ENCODE measurements at regions not wholly inside any gene's neighbourhood (a gene's known extent, or its start where the extent isn't known, plus 50 kb on each side); places are given as distances from the start of the nearest gene placed in this dataset.
"Not testable (repeated sequence)": the region's sequence is repeated elsewhere in the genome, so short reads cannot be mapped to it uniquely, and the experiment has no call there.

DNA sequence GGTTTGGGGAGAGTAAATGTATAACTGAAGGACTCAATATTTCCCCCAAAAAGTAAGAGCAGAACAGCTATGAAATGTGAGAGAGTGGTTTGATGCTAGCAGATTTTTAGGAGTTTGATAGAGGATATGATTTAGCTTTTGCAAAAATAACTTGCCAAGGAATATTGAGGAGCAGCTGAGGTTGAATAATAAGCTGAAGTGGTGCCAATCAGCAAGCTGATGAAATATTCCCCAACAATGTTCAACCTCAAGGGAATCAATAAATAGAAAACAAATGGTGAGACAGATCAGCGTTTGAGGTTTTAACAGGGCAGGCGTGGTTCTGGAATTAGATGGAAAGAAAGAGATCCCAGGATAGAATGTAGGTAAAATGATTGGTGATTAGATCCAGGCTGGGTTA lies 413.4 kb upstream of the ADAMTS5 start:
- DNase-seq = no peak

GRCh38 chr21:27379354-27379753 lies 412.5 kb upstream of the ADAMTS5 start:
- DNase-seq = no peak

GRCh38 chr21:27372381-27372780 lies 405.5 kb upstream of the ADAMTS5 start:
- DNase-seq = no peak

GRCh38 chr21:27371975-27372331 lies 405.1 kb upstream of the ADAMTS5 start:
- DNase-seq = no peak

DNA sequence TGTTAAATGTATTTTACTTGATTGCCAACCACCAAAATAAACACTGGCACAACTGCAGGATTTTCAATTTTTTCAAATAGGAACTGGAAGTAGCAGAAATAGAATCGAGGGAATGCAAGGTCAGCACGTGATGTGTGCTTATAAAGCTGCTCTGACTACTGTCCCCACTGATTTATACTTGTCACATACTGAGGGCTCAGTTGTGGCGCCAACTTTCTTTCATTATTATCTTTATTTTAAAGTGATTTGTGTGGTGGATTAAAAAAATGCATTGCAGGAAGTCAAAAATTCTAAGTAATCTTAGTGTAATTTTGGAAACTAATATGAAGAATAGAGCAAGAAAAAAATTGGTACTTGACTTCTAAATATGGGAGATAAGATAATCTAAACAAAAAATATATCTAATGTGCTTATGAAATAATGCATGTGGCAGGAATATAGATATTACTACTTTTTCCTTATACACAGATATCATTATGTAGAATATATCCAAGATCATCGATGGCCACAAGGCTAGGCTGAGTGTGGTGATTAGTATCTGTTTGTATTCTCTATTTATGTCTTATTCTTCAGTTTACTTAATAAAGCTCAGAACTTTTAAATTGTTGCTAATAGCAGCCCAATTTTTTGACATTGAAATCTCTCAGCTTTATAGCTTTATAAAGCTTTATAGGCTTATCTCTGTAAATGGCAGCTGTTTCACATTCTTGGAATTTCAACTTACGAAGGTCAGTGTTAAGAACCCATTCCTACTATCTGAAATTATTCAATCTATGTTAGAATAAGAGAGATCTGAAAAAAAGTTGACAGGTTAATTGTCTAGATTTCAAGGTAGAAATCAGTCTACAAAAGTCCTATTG lies 404.5 kb upstream of the ADAMTS5 start:
- DNase-seq = no peak

- DNase-seq = no peak
Observed at GRCh38 chr21:27369978-27370571, 403.2 kb upstream of the ADAMTS5 start.

- no peak for DNase-seq
Observed at GRCh38 chr21:27369234-27369633, 402.3 kb upstream of the ADAMTS5 start.

- DNase-seq = no peak
Observed at GRCh38 chr21:27366646-27367235, 399.9 kb upstream of the ADAMTS5 start.

GRCh38 chr21:27366036-27366435 lies 399.1 kb upstream of the ADAMTS5 start:
- no peak for DNase-seq

DNA sequence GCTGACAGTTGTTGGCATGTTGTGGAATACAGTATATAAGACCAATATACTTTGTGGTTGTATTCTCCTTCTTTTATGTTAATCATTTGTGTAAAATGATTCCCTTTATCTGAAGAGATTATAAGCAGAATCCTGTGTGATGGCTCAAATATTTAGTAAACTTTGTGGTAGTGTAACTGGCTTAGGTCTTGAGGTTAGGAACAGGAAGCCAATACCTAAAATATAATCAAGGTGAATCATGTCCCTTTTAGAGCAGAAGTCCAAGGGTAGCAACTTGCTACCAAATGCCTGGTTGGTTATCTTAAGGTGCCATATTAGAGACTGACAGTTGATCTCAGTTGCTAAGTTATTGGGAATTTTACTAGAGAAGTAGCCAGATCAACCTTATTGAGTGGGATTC lies 398.5 kb upstream of the ADAMTS5 start:
- no peak for DNase-seq

GRCh38 chr21:27363719-27364477 lies 397.0 kb upstream of the ADAMTS5 start:
- DNase-seq = no peak

- DNase-seq = no peak
Observed at GRCh38 chr21:27362249-27362648, 395.4 kb upstream of the ADAMTS5 start.

DNA sequence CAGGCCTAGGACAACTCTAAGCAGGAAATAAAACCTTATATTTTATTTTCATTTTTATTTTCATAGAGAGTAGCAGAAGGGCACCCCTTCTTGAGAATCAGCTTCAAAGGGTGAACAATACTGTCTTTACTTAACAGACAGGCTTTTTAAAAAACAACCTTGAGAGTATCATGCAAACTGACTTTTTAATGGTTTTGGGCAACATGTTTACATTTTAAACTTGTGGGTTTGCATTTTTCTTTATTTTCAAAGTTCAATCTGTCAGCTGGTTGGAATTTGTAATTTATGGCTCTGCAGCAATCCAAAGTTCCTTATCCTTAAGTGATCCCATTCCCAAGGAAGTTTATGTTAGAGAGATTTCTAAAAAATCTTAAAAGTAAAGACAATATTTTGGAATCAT lies 392.3 kb upstream of the ADAMTS5 start:
- DNase-seq = no peak

GRCh38 chr21:27352885-27353284 lies 386.0 kb upstream of the ADAMTS5 start:
- no peak for DNase-seq

GRCh38 chr21:27346041-27346448 lies 379.2 kb upstream of the ADAMTS5 start:
- DNase-seq = no peak

- no peak for DNase-seq
Observed at GRCh38 chr21:27339902-27340301, 373.0 kb upstream of the ADAMTS5 start.

DNA sequence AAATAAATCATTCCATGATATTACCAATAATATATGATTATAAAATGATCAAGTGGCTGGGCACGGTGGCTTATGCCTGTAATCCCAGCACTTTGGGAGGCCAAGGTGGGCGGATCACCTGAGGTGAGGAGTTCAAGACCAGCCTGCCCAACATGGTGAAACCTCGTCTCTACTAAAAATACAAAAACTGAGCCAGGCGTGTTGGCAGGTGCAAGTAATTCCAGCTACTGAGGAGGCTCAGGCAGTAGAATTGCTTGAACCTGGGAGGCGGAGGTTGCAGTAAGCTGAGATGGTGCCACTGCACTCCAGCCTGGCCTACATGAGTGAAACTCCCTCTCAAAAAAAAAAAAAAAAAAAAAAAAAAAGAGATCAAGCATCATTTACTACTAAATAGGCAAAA lies 371.1 kb upstream of the ADAMTS5 start:
- not testable (repeated sequence) for DNase-seq

- DNase-seq = no peak
Observed at GRCh38 chr21:27333096-27333495, 366.2 kb upstream of the ADAMTS5 start.

DNA sequence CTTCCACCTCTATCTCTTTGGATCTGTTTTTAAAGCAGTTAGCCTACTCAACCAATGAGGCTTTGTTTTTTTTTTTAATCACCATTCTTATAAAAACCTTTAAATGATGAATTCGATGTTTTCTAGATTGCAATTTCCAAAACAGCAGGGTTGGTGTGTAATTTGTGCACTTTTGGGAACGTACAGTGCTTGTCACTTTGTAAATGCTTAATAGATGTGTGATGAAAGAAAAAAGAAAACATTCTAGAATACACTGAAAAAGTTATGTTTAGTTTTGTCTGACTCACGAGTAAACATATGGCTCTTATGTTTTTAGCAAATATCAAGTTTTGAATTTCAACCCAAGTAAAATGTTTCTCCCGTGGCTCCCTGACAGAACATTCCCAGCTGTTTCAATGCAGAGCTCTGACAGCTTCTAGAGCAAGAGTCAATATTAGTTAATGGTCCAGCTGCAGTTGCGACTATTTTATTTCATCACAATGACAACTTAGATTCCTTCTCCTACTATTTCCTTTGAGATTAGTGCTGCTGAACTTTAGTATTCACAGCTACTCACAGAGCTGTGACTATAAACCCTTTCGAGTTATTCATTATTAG lies 362.5 kb upstream of the ADAMTS5 start:
- DNase-seq = no peak

GRCh38 chr21:27326301-27326700 lies 359.4 kb upstream of the ADAMTS5 start:
- no peak for DNase-seq

- DNase-seq = no peak
Observed at GRCh38 chr21:27323331-27323730, 356.4 kb upstream of the ADAMTS5 start.

DNA sequence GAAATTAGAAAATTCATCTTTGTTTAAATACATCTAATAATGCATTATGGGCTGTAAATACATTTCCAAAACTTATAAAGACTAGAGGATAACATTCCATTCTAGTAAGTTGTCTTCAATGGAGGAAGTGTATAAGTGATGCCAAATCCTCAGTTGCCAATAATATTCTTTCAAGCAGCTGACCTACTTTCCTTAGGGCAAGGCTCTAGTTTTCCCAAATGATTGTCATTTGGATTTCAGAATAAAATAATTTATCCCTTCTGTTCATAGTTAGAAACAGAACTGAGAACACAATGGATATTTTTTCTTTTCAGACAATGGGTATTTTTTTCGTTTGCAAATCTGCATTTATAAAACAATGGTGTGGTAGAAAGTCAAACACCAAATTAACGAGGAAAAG lies 354.9 kb upstream of the ADAMTS5 start:
- no peak for DNase-seq

- DNase-seq = no peak
Observed at GRCh38 chr21:27320868-27321267, 354.0 kb upstream of the ADAMTS5 start.

All from CD4-positive, alpha-beta T cell treated with Interferon gamma for 1 hour (primary cell).